ENCODE measurements at regions not wholly inside any gene's neighbourhood (a gene's known extent, or its start where the extent isn't known, plus 50 kb on each side); places are given as distances from the start of the nearest gene placed in this dataset.

- Mint-ChIP-seq H3K27ac (no peak overlapping the region), H3K4me1 (ENCODE audit: low read depth) (no peaks in the 10 kb centered on the region), H3K36me3 (ENCODE audit: low read depth) (no peaks in the 10 kb centered on the region), H3K4me3 (ENCODE audit: low read depth) (no peak overlapping the region), H3K27me3 (ENCODE audit: low read depth) (no peaks in the 10 kb centered on the region), H3K9me3 (peaks cover 5% of the 10 kb centered on the region)
- intact Hi-C loops (cut with micrococcal nuclease): no loop called here
- DNase-seq (ENCODE audit: low spot score): no peak
Observed at GRCh38 chr4:178838776-178839175, 1396.5 kb upstream of the AGA start.

- intact Hi-C loops (cut with micrococcal nuclease): no loop called here
- no peaks in the 10 kb centered on the region for H3K36me3 Mint-ChIP-seq (ENCODE audit: low read depth)
- H3K4me3 Mint-ChIP-seq (ENCODE audit: low read depth): no peak overlapping the region
- peaks cover 9% of the 10 kb centered on the region for H3K9me3 Mint-ChIP-seq
- no peak overlapping the region for H3K27ac Mint-ChIP-seq
- H3K27me3 Mint-ChIP-seq (ENCODE audit: low read depth): no peaks in the 10 kb centered on the region
- no peaks in the 10 kb centered on the region for H3K4me1 Mint-ChIP-seq (ENCODE audit: low read depth)
- DNase-seq (ENCODE audit: low spot score): no peak
Observed at GRCh38 chr4:178856139-178856800, 1414.0 kb upstream of the AGA start.

- H3K4me3 Mint-ChIP-seq (ENCODE audit: low read depth): no peak overlapping the region
- H3K27ac Mint-ChIP-seq: no peak overlapping the region
- H3K9me3 Mint-ChIP-seq: no peaks in the 10 kb centered on the region
- H3K36me3 Mint-ChIP-seq (ENCODE audit: low read depth): no peaks in the 10 kb centered on the region
- intact Hi-C loops (cut with micrococcal nuclease): no loop called here
- DNase-seq (ENCODE audit: low spot score): no peak
- H3K4me1 Mint-ChIP-seq (ENCODE audit: low read depth): no peaks in the 10 kb centered on the region
- no peaks in the 10 kb centered on the region for H3K27me3 Mint-ChIP-seq (ENCODE audit: low read depth)
Observed at GRCh38 chr4:178871476-178871875, 1429.2 kb upstream of the AGA start.

GRCh38 chr4:178881937-178882336 lies 1439.7 kb upstream of the AGA start:
- no peaks in the 10 kb centered on the region for H3K36me3 Mint-ChIP-seq (ENCODE audit: low read depth)
- DNase-seq (ENCODE audit: low spot score): no peak
- no peaks in the 10 kb centered on the region for H3K27me3 Mint-ChIP-seq (ENCODE audit: low read depth)
- no peaks in the 10 kb centered on the region for H3K4me1 Mint-ChIP-seq (ENCODE audit: low read depth)
- intact Hi-C loops (cut with micrococcal nuclease): no loop called here
- H3K9me3 Mint-ChIP-seq: peaks cover 30% of the 10 kb centered on the region
- H3K27ac Mint-ChIP-seq: no peak overlapping the region
- H3K4me3 Mint-ChIP-seq (ENCODE audit: low read depth): no peak overlapping the region

GRCh38 chr4:178894126-178894525 lies 1451.9 kb upstream of the AGA start:
- no peaks in the 10 kb centered on the region for H3K4me1 Mint-ChIP-seq (ENCODE audit: low read depth)
- H3K27me3 Mint-ChIP-seq (ENCODE audit: low read depth): no peaks in the 10 kb centered on the region
- no peaks in the 10 kb centered on the region for H3K36me3 Mint-ChIP-seq (ENCODE audit: low read depth)
- intact Hi-C loops (cut with micrococcal nuclease): no loop called here
- no peak overlapping the region for H3K27ac Mint-ChIP-seq
- peaks cover 4% of the 10 kb centered on the region for H3K9me3 Mint-ChIP-seq
- no peak for DNase-seq (ENCODE audit: low spot score)
- no peak overlapping the region for H3K4me3 Mint-ChIP-seq (ENCODE audit: low read depth)

GRCh38 chr4:178899084-178899483 lies 1456.8 kb upstream of the AGA start:
- H3K27ac Mint-ChIP-seq: no peak overlapping the region

GRCh38 chr4:178917756-178918155 lies 1475.5 kb upstream of the AGA start:
- no peaks in the 10 kb centered on the region for H3K9me3 Mint-ChIP-seq
- H3K36me3 Mint-ChIP-seq (ENCODE audit: low read depth): no peaks in the 10 kb centered on the region
- intact Hi-C loops (cut with micrococcal nuclease): no loop called here
- no peak overlapping the region for H3K27ac Mint-ChIP-seq
- no peak overlapping the region for H3K4me3 Mint-ChIP-seq (ENCODE audit: low read depth)
- no peaks in the 10 kb centered on the region for H3K4me1 Mint-ChIP-seq (ENCODE audit: low read depth)
- DNase-seq (ENCODE audit: low spot score): no peak
- H3K27me3 Mint-ChIP-seq (ENCODE audit: low read depth): no peaks in the 10 kb centered on the region

More at GRCh38 chr4:178899084-178899483, 1456.8 kb upstream of the AGA start:
- H3K36me3 Mint-ChIP-seq (ENCODE audit: low read depth): no peaks in the 10 kb centered on the region
- no peak for DNase-seq (ENCODE audit: low spot score)
- no peaks in the 10 kb centered on the region for H3K4me1 Mint-ChIP-seq (ENCODE audit: low read depth)
- intact Hi-C loops (cut with micrococcal nuclease): no loop called here
- no peak overlapping the region for H3K4me3 Mint-ChIP-seq (ENCODE audit: low read depth)
- peaks cover 4% of the 10 kb centered on the region for H3K9me3 Mint-ChIP-seq
- H3K27me3 Mint-ChIP-seq (ENCODE audit: low read depth): no peaks in the 10 kb centered on the region

- Mint-ChIP-seq H3K4me1 (ENCODE audit: low read depth) (no peaks in the 10 kb centered on the region), H3K4me3 (ENCODE audit: low read depth) (no peak overlapping the region), H3K36me3 (ENCODE audit: low read depth) (no peaks in the 10 kb centered on the region), H3K9me3 (peaks cover 24% of the 10 kb centered on the region), H3K27me3 (ENCODE audit: low read depth) (no peaks in the 10 kb centered on the region), H3K27ac (no peak overlapping the region)
- intact Hi-C loops (cut with micrococcal nuclease): no loop called here
- no peak for DNase-seq (ENCODE audit: low spot score)
Observed at GRCh38 chr4:178937130-178937529, 1494.9 kb upstream of the AGA start.

- H3K27me3 Mint-ChIP-seq (ENCODE audit: low read depth): no peaks in the 10 kb centered on the region
- peaks cover 21% of the 10 kb centered on the region for H3K9me3 Mint-ChIP-seq
- no peaks in the 10 kb centered on the region for H3K36me3 Mint-ChIP-seq (ENCODE audit: low read depth)
- no peak overlapping the region for H3K27ac Mint-ChIP-seq
- no peaks in the 10 kb centered on the region for H3K4me1 Mint-ChIP-seq (ENCODE audit: low read depth)
- intact Hi-C loops (cut with micrococcal nuclease): no loop called here
- DNase-seq (ENCODE audit: low spot score): no peak
- H3K4me3 Mint-ChIP-seq (ENCODE audit: low read depth): no peak overlapping the region
Observed at GRCh38 chr4:178941975-178942374, 1499.7 kb upstream of the AGA start.

GRCh38 chr4:178953447-178954120 lies 1511.3 kb upstream of the AGA start:
- no peaks in the 10 kb centered on the region for H3K4me1 Mint-ChIP-seq (ENCODE audit: low read depth)
- H3K36me3 Mint-ChIP-seq (ENCODE audit: low read depth): peaks cover 3% of the 10 kb centered on the region
- H3K27me3 Mint-ChIP-seq (ENCODE audit: low read depth): no peaks in the 10 kb centered on the region
- intact Hi-C loops (cut with micrococcal nuclease): no loop called here
- DNase-seq (ENCODE audit: low spot score): no peak
- peaks cover 27% of the 10 kb centered on the region for H3K9me3 Mint-ChIP-seq
- H3K27ac Mint-ChIP-seq: no peak overlapping the region
- no peak overlapping the region for H3K4me3 Mint-ChIP-seq (ENCODE audit: low read depth)

GRCh38 chr4:178955614-178956013 lies 1513.4 kb upstream of the AGA start:
- H3K27me3 Mint-ChIP-seq (ENCODE audit: low read depth): no peaks in the 10 kb centered on the region
- no peak overlapping the region for H3K27ac Mint-ChIP-seq
- peaks cover 33% of the 10 kb centered on the region for H3K9me3 Mint-ChIP-seq
- intact Hi-C loops (cut with micrococcal nuclease): no loop called here
- H3K36me3 Mint-ChIP-seq (ENCODE audit: low read depth): peaks cover 3% of the 10 kb centered on the region
- DNase-seq (ENCODE audit: low spot score): no peak
- H3K4me1 Mint-ChIP-seq (ENCODE audit: low read depth): no peaks in the 10 kb centered on the region
- no peak overlapping the region for H3K4me3 Mint-ChIP-seq (ENCODE audit: low read depth)

- Mint-ChIP-seq H3K27me3 (ENCODE audit: low read depth) (no peaks in the 10 kb centered on the region), H3K36me3 (ENCODE audit: low read depth) (peaks cover 3% of the 10 kb centered on the region), H3K4me1 (ENCODE audit: low read depth) (no peaks in the 10 kb centered on the region), H3K4me3 (ENCODE audit: low read depth) (no peak overlapping the region), H3K27ac (no peak overlapping the region), H3K9me3 (peaks cover 33% of the 10 kb centered on the region)
- no peak for DNase-seq (ENCODE audit: low spot score)
- intact Hi-C loops (cut with micrococcal nuclease): no loop called here
Observed at GRCh38 chr4:178958725-178959440, 1516.6 kb upstream of the AGA start.

- Mint-ChIP-seq H3K27me3 (ENCODE audit: low read depth) (no peaks in the 10 kb centered on the region), H3K4me1 (ENCODE audit: low read depth) (no peaks in the 10 kb centered on the region), H3K9me3 (peaks cover 24% of the 10 kb centered on the region), H3K36me3 (ENCODE audit: low read depth) (no peaks in the 10 kb centered on the region), H3K4me3 (ENCODE audit: low read depth) (no peak overlapping the region), H3K27ac (no peak overlapping the region)
- no peak for DNase-seq (ENCODE audit: low spot score)
- intact Hi-C loops (cut with micrococcal nuclease): no loop called here
Observed at GRCh38 chr4:178963446-178964045, 1521.3 kb upstream of the AGA start.

Data from activated T-helper 2 cell treated with anti-CD3 and anti-CD28 coated beads, Interferon-gamma antibody, Interleukin-2, Interleukin-4, amounts not matched to agents 10 μg/mL and 5 μg/mL and 100 μg/mL, durations not matched to agents 14 hours and 24 hours and 36 hours (primary cell).